ENCODE measurements at regions not wholly inside any gene's neighbourhood (a gene's known extent, or its start where the extent isn't known, plus 50 kb on each side); places are given as distances from the start of the nearest gene placed in this dataset.

GRCh38 chr2:149863227-149863626, 275.7 kb upstream of the MMADHC start:
- TF ChIP-seq CTCF (optimal IDR thresholded peaks at IDR 0.05 in 1 of 3, IDR thresholded peaks at IDR 0.05 in 1 of 3, conservative IDR thresholded peaks at IDR 0.05 in 1 of 3; ENCODE audit: extremely low read depth in 1 of 3, insufficient read depth in 2 of 3, low read length in 3 of 3) (no peak), EZH2 (IDR thresholded peaks at IDR 0.05; ENCODE audit: low read length) (no peak)

All from keratinocyte (primary cell).